IMR-90 (cell line): ENCODE measurements at regions not wholly inside any gene's neighbourhood (a gene's known extent, or its start where the extent isn't known, plus 50 kb on each side); places are given as distances from the start of the nearest gene placed in this dataset.

Experiments
- CEBPB ChIP-seq: IDR thresholded peaks from 2 replicates; pipeline ENCODE4 v1.6.1; 2012; ENCODE audit warnings: low read depth, low read length, improper control_type of control experiment
- CHD1 ChIP-seq: IDR thresholded peaks from 2 replicates; pipeline ENCODE4 v1.6.1; 2012; ENCODE audit warnings: low read depth, low read length, improper control_type of control experiment
- CTCF ChIP-seq: conservative IDR thresholded peaks from 2 replicates; pipeline ENCODE4 v1.5.1; 2012; ENCODE audit warnings: mild to moderate bottlenecking, low read depth, low read length, improper control_type of control experiment
- ELK1 ChIP-seq: fragments of 150-350 bp; IDR thresholded peaks from 2 replicates; pipeline ENCODE4 v1.6.1; 2016; ENCODE audit warnings: low read depth, mild to moderate bottlenecking, low read length, moderate library complexity, borderline replicate concordance
- MAZ ChIP-seq: IDR thresholded peaks from 2 replicates; pipeline ENCODE4 v1.6.1; 2012; ENCODE audit warnings: low read depth, mild to moderate bottlenecking, low read length, improper control_type of control experiment, moderate library complexity, borderline replicate concordance
- MXI1 ChIP-seq: IDR thresholded peaks from 2 replicates; pipeline ENCODE4 v1.6.1; 2012; ENCODE audit warnings: low read depth, mild to moderate bottlenecking, low read length, moderate library complexity, borderline replicate concordance
- NFE2L2 ChIP-seq: fragments of 150-350 bp; IDR thresholded peaks from 2 replicates; pipeline ENCODE4 v1.6.1; 2016; ENCODE audit warnings: low read depth, mild to moderate bottlenecking, low read length
- POLR2A ChIP-seq: IDR thresholded peaks from 2 replicates; pipeline ENCODE4 v1.6.1; 2012; ENCODE audit warnings: mild to moderate bottlenecking, low read depth, low read length
- RAD21 ChIP-seq: IDR thresholded peaks from 2 replicates; pipeline ENCODE4 v1.6.1; 2012; ENCODE audit warnings: low read length, improper control_type of control experiment
- RCOR1 ChIP-seq: IDR thresholded peaks from 2 replicates; pipeline ENCODE4 v1.6.1; 2012; ENCODE audit warnings: mild to moderate bottlenecking, low read length, improper control_type of control experiment; ENCODE audit not compliant: insufficient replicate concordance
- USF2 ChIP-seq: fragments of 150-350 bp; IDR thresholded peaks from 2 replicates; pipeline ENCODE4 v1.6.1; 2017; ENCODE audit warnings: mild to moderate bottlenecking, antibody characterized with exemption, low read length, low read depth

GRCh38 chr10:129179972-129180678 is 286.9 kb upstream of the MGMT start:
- TF ChIP-seq POLR2A (no peak), CTCF (no peak), CEBPB (no peak), RCOR1 (no peak), NFE2L2 (no peak), RAD21 (no peak), MAZ (no peak), USF2 (no peak), MXI1 (no peak), CHD1 (no peak), ELK1 (no peak)
